GM19395 (cell line): ENCODE measurements at regions not wholly inside any gene's neighbourhood (a gene's known extent, or its start where the extent isn't known, plus 50 kb on each side); places are given as distances from the start of the nearest gene placed in this dataset.
"Not testable (repeated sequence)": the region's sequence is repeated elsewhere in the genome, so short reads cannot be mapped to it uniquely, and the experiment has no call there.

Experiments used
- ATAC-seq: cut with Tn5 transposase; IDR thresholded peaks from one replicate; pipeline ENCODE4 v1.9.1; 2021; ENCODE audit warnings: mild to moderate bottlenecking, moderate library complexity; ENCODE audit not compliant: unreplicated experiment

GRCh38 chr3:188021502-188022040, 132.4 kb upstream of the LPP start:
- ATAC-seq: no peak

- not testable (repeated sequence) for ATAC-seq
Observed at GRCh38 chr3:188022902-188023301, 131.1 kb upstream of the LPP start.

GRCh38 chr3:188025555-188025954, 128.4 kb upstream of the LPP start:
- no peak for ATAC-seq

- no peak for ATAC-seq
Observed at GRCh38 chr3:188026191-188026968, 127.6 kb upstream of the LPP start.

GRCh38 chr3:188031121-188031520, 122.8 kb upstream of the LPP start:
- no peak for ATAC-seq

- ATAC-seq: no peak
Observed at GRCh38 chr3:188034989-188035388, 119.0 kb upstream of the LPP start.

- ATAC-seq: no peak
Observed at GRCh38 chr3:188036375-188037194, 117.4 kb upstream of the LPP start.

- ATAC-seq: no peak
Observed at GRCh38 chr3:188037195-188037718, 116.7 kb upstream of the LPP start.

GRCh38 chr3:188037965-188038581, 115.9 kb upstream of the LPP start:
- no peak for ATAC-seq

- no peak for ATAC-seq
Observed at GRCh38 chr3:188041193-188041592, 112.8 kb upstream of the LPP start.

- no peak for ATAC-seq
Observed at GRCh38 chr3:188041895-188042294, 112.1 kb upstream of the LPP start.

GRCh38 chr3:188042466-188042865, 111.5 kb upstream of the LPP start:
- ATAC-seq: no peak

GRCh38 chr3:188043891-188044290, 110.1 kb upstream of the LPP start:
- ATAC-seq: no peak

- no peak for ATAC-seq
Observed at GRCh38 chr3:188046561-188047211, 107.3 kb upstream of the LPP start.

GRCh38 chr3:188047536-188047935, 106.4 kb upstream of the LPP start:
- ATAC-seq: no peak

GRCh38 chr3:188049606-188050530, 104.1 kb upstream of the LPP start:
- ATAC-seq: no peak

GRCh38 chr3:188051801-188052168, 102.2 kb upstream of the LPP start:
- ATAC-seq: no peak

- ATAC-seq: no peak
Observed at GRCh38 chr3:188052169-188053035, 101.6 kb upstream of the LPP start.

- ATAC-seq: no peak
Observed at GRCh38 chr3:188053036-188053340, 101.0 kb upstream of the LPP start.
